ENCODE measurements at regions not wholly inside any gene's neighbourhood (a gene's known extent, or its start where the extent isn't known, plus 50 kb on each side); places are given as distances from the start of the nearest gene placed in this dataset.

DNA sequence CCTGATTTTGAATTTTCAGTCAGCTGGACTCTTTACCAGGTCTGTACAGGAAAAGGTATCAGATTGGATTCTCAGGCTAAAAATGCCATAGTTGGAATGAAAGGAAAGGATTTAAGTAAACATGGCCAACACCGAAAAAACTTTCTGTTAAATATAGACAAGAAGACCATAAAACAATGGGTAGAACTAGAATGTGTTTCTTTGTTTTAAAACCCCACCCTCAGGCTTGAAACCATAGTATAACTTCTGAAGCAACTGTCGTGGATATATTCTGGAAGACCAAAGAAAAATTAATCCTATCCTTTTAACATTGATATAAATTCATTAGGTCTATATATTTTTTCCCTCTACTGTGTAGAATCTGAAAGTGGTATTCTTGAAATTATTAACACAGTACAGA lies 118.6 kb upstream of the HAPLN1 start:
- TF ChIP-seq EZH2 (IDR thresholded peaks at IDR 0.05; ENCODE audit: low read depth, low read length, severe bottlenecking) = no peak
- TF ChIP-seq TAF1 (IDR thresholded peaks at IDR 0.05; ENCODE audit: low read depth, low read length) = no peak
- TF ChIP-seq CTCF (IDR thresholded peaks at IDR 0.05; ENCODE audit: control extremely low read depth in 1 of 3, insufficient read depth in 1 of 3, low read depth in 1 of 3, low read length in 3 of 3) = no peak
- TF ChIP-seq SP1 (IDR thresholded peaks at IDR 0.05; ENCODE audit: low read depth, low read length) = no peak
- no peak for TF ChIP-seq SIN3A (conservative IDR thresholded peaks at IDR 0.05 in 1 of 2, IDR thresholded peaks at IDR 0.05 in 1 of 2; ENCODE audit: low read depth in 1 of 2, low read length in 2 of 2)
- no peak for TF ChIP-seq TEAD4 (IDR thresholded peaks at IDR 0.05; ENCODE audit: low read depth, low read length)
- no peak for TF ChIP-seq YY1 (IDR thresholded peaks at IDR 0.05; ENCODE audit: low read depth, low read length)
- TF ChIP-seq RAD21 (IDR thresholded peaks at IDR 0.05 in 1 of 2, conservative IDR thresholded peaks at IDR 0.05 in 1 of 2; ENCODE audit: low read depth in 2 of 2, low read length in 2 of 2) = no peak
- TF ChIP-seq HDAC2 (IDR thresholded peaks at IDR 0.05; ENCODE audit: borderline replicate concordance in 1 of 2, low read depth in 2 of 2, low read length in 2 of 2) = no peak
